Colonic mucosa (tissue), 4 donors: ENCODE measurements at regions not wholly inside any gene's neighbourhood (a gene's known extent, or its start where the extent isn't known, plus 50 kb on each side); places are given as distances from the start of the nearest gene placed in this dataset.

Experiments used
- DNase-seq: peaks from one replicate; pipeline ENCODE4 v3.0.0-alpha.2; 2020
- H3K27ac ChIP-seq: fragments of 200-600 bp; one replicate; pipeline ENCODE4 v1.8.0; 2021
- H3K27me3 ChIP-seq: fragments of 200-600 bp; one replicate; pipeline ENCODE4 v1.8.0; 2021
- H3K36me3 ChIP-seq: fragments of 200-600 bp; one replicate; pipeline ENCODE4 v1.8.0; 2021
- H3K4me1 ChIP-seq: fragments of 200-600 bp; one replicate; pipeline ENCODE4 v1.8.0; 2021; ENCODE audit warnings: mild to moderate bottlenecking
- H3K4me3 ChIP-seq: fragments of 200-600 bp; one replicate; pipeline ENCODE4 v1.8.0; 2021
- H3K9ac ChIP-seq, 2 donors: one replicate each; pipeline ENCODE4 v1.7.0; 2013; ENCODE audit warnings: control low read depth in 2 of 2, low read depth in 2 of 2, low read length in 2 of 2
- H3K9me3 ChIP-seq: fragments of 200-600 bp; one replicate; pipeline ENCODE4 v1.8.0; 2021
- CTCF ChIP-seq: fragments of 200-600 bp; IDR thresholded peaks from one replicate; pipeline ENCODE4 v1.8.0; 2022; ENCODE audit warnings: antibody characterized with exemption, mild to moderate bottlenecking
- intact Hi-C: fragments of 100-400 bp; cut with DNase I; formaldehyde crosslinking; loops from one replicate; pipeline ENCODE4 v1.14.1; 2022
- donor health status: healthy.
- donor health status: DM: no; HTN: no; CAD: no.
- donor health status: DM: no; HTN: no; CAD: no.

GRCh38 chr3:35483131-35483530 lies 156.2 kb upstream of the ARPP21 start:
- Histone ChIP-seq H3K27me3 (no peaks in the 10 kb centered on the region), H3K4me1 (no peaks in the 10 kb centered on the region), H3K4me3 (no peak overlapping the region), H3K27ac (no peak overlapping the region), H3K36me3 (no peaks in the 10 kb centered on the region), H3K9ac (no peak overlapping the region), H3K9me3 (no peaks in the 10 kb centered on the region)
- no peak for TF ChIP-seq CTCF
- intact Hi-C loops, result no loop called here
- DNase-seq, result no peak

- Histone ChIP-seq H3K4me1 (no peaks in the 10 kb centered on the region), H3K27me3 (no peaks in the 10 kb centered on the region), H3K27ac (no peak overlapping the region), H3K36me3 (no peaks in the 10 kb centered on the region), H3K9me3 (no peaks in the 10 kb centered on the region), H3K4me3 (no peak overlapping the region), H3K9ac (no peak overlapping the region)
- no peak for DNase-seq
- no peak for TF ChIP-seq CTCF
- intact Hi-C loops, result no loop called here
Observed at GRCh38 chr3:35484929-35485530, 154.3 kb upstream of the ARPP21 start.

GRCh38 chr3:35486295-35486694 lies 153.0 kb upstream of the ARPP21 start:
- Histone ChIP-seq H3K27ac (no peak overlapping the region), H3K36me3 (no peaks in the 10 kb centered on the region), H3K4me3 (no peak overlapping the region), H3K9ac (no peak overlapping the region), H3K9me3 (no peaks in the 10 kb centered on the region), H3K27me3 (no peaks in the 10 kb centered on the region), H3K4me1 (no peaks in the 10 kb centered on the region)
- DNase-seq, result no peak
- no peak for TF ChIP-seq CTCF
- intact Hi-C loops, result no loop called here

- Histone ChIP-seq H3K9me3 (no peaks in the 10 kb centered on the region), H3K4me1 (no peaks in the 10 kb centered on the region), H3K4me3 (no peak overlapping the region), H3K27ac (no peak overlapping the region), H3K36me3 (no peaks in the 10 kb centered on the region), H3K9ac (no peak overlapping the region), H3K27me3 (no peaks in the 10 kb centered on the region)
- intact Hi-C loops, result no loop called here
- DNase-seq, result no peak
- TF ChIP-seq CTCF, result no peak
Observed at GRCh38 chr3:35487376-35487775, 151.9 kb upstream of the ARPP21 start.

- no peak overlapping the region for H3K9ac ChIP-seq
- no peak overlapping the region for H3K4me3 ChIP-seq
- intact Hi-C loops, result no loop called here
- no peaks in the 10 kb centered on the region for H3K27me3 ChIP-seq
- no peak for DNase-seq
- TF ChIP-seq CTCF, result no peak
- H3K4me1 ChIP-seq, result no peaks in the 10 kb centered on the region
- H3K27ac ChIP-seq, result no peak overlapping the region
- H3K9me3 ChIP-seq, result no peaks in the 10 kb centered on the region
- no peaks in the 10 kb centered on the region for H3K36me3 ChIP-seq
Observed at GRCh38 chr3:35488526-35488925, 150.8 kb upstream of the ARPP21 start.
